ENCODE measurements at regions not wholly inside any gene's neighbourhood (a gene's known extent, or its start where the extent isn't known, plus 50 kb on each side); places are given as distances from the start of the nearest gene placed in this dataset.

GRCh38 chr4:188639479-188640100 is 500.3 kb downstream of the TRIML1 start:
- no peak overlapping the region for H3K27ac ChIP-seq (ENCODE audit: low read length)
- no peaks in the 10 kb centered on the region for H3K27me3 ChIP-seq (ENCODE audit: control insufficient read depth, insufficient read depth, low read length)
- no peaks in the 10 kb centered on the region for H3K36me3 ChIP-seq (ENCODE audit: control insufficient read depth, insufficient read depth, low read length)
- no peak for DNase-seq
- 73% methylated on average over 2 of the region's 4 CpGs for WGBS (ENCODE audit: insufficient coverage, low lambda C conversion rate)
- no peaks in the 10 kb centered on the region for H3K4me1 ChIP-seq (ENCODE audit: control insufficient read depth, insufficient read depth, low read length)
- no peaks in the 10 kb centered on the region for H3K9me3 ChIP-seq (ENCODE audit: control insufficient read depth, low read depth, low read length)
- no peak overlapping the region for H3K4me3 ChIP-seq (ENCODE audit: low read length)

GRCh38 chr4:188647820-188648370 is 508.7 kb downstream of the TRIML1 start:
- no peak overlapping the region for H3K27ac ChIP-seq (ENCODE audit: low read length)
- no peaks in the 10 kb centered on the region for H3K4me1 ChIP-seq (ENCODE audit: control insufficient read depth, insufficient read depth, low read length)
- DNase-seq, result no peak
- H3K9me3 ChIP-seq (ENCODE audit: control insufficient read depth, low read depth, low read length), result no peaks in the 10 kb centered on the region
- H3K4me3 ChIP-seq (ENCODE audit: low read length), result no peak overlapping the region
- H3K27me3 ChIP-seq (ENCODE audit: control insufficient read depth, insufficient read depth, low read length), result no peaks in the 10 kb centered on the region
- WGBS (ENCODE audit: insufficient coverage, low lambda C conversion rate), result 0% methylated on average over 1 of the region's 2 CpGs
- H3K36me3 ChIP-seq (ENCODE audit: control insufficient read depth, insufficient read depth, low read length), result no peaks in the 10 kb centered on the region

- WGBS (ENCODE audit: insufficient coverage, low lambda C conversion rate), result 36% methylated on average over 2 of the region's 7 CpGs
- no peaks in the 10 kb centered on the region for H3K36me3 ChIP-seq (ENCODE audit: control insufficient read depth, insufficient read depth, low read length)
- no peaks in the 10 kb centered on the region for H3K4me1 ChIP-seq (ENCODE audit: control insufficient read depth, insufficient read depth, low read length)
- H3K27me3 ChIP-seq (ENCODE audit: control insufficient read depth, insufficient read depth, low read length), result no peaks in the 10 kb centered on the region
- no peak overlapping the region for H3K4me3 ChIP-seq (ENCODE audit: low read length)
- H3K27ac ChIP-seq (ENCODE audit: low read length), result no peak overlapping the region
- DNase-seq, result no peak
- H3K9me3 ChIP-seq (ENCODE audit: control insufficient read depth, low read depth, low read length), result no peaks in the 10 kb centered on the region
Measured at GRCh38 chr4:188649635-188650034, 510.4 kb downstream of the TRIML1 start.

- Histone ChIP-seq H3K4me1 (ENCODE audit: control insufficient read depth, insufficient read depth, low read length) (no peaks in the 10 kb centered on the region), H3K4me3 (ENCODE audit: low read length) (no peak overlapping the region), H3K27ac (ENCODE audit: low read length) (no peak overlapping the region), H3K36me3 (ENCODE audit: control insufficient read depth, insufficient read depth, low read length) (no peaks in the 10 kb centered on the region), H3K9me3 (ENCODE audit: control insufficient read depth, low read depth, low read length) (no peaks in the 10 kb centered on the region), H3K27me3 (ENCODE audit: control insufficient read depth, insufficient read depth, low read length) (no peaks in the 10 kb centered on the region)
- DNase-seq, result no peak
- WGBS (ENCODE audit: insufficient coverage, low lambda C conversion rate), result 96% methylated on average over 4 of the region's 4 CpGs
Measured at GRCh38 chr4:188650516-188650915, 511.3 kb downstream of the TRIML1 start.

- WGBS (ENCODE audit: insufficient coverage, low lambda C conversion rate), result 83% methylated on average over 1 of the region's 5 CpGs
- H3K4me1 ChIP-seq (ENCODE audit: control insufficient read depth, insufficient read depth, low read length), result no peaks in the 10 kb centered on the region
- DNase-seq, result no peak
- H3K27ac ChIP-seq (ENCODE audit: low read length), result no peak overlapping the region
- no peaks in the 10 kb centered on the region for H3K27me3 ChIP-seq (ENCODE audit: control insufficient read depth, insufficient read depth, low read length)
- peaks cover 8% of the 10 kb centered on the region for H3K9me3 ChIP-seq (ENCODE audit: control insufficient read depth, low read depth, low read length)
- H3K36me3 ChIP-seq (ENCODE audit: control insufficient read depth, insufficient read depth, low read length), result no peaks in the 10 kb centered on the region
- H3K4me3 ChIP-seq (ENCODE audit: low read length), result no peak overlapping the region
Measured at GRCh38 chr4:188657365-188657764, 518.1 kb downstream of the TRIML1 start.

GRCh38 chr4:188658958-188659522 is 519.8 kb downstream of the TRIML1 start:
- Histone ChIP-seq H3K36me3 (ENCODE audit: control insufficient read depth, insufficient read depth, low read length) (no peaks in the 10 kb centered on the region), H3K27me3 (ENCODE audit: control insufficient read depth, insufficient read depth, low read length) (no peaks in the 10 kb centered on the region), H3K27ac (ENCODE audit: low read length) (no peak overlapping the region), H3K4me3 (ENCODE audit: low read length) (no peak overlapping the region), H3K4me1 (ENCODE audit: control insufficient read depth, insufficient read depth, low read length) (no peaks in the 10 kb centered on the region), H3K9me3 (ENCODE audit: control insufficient read depth, low read depth, low read length) (peaks cover 8% of the 10 kb centered on the region)
- DNase-seq, result no peak
- WGBS (ENCODE audit: insufficient coverage, low lambda C conversion rate), result 90% methylated on average over 2 of the region's 48 CpGs

GRCh38 chr4:188660796-188661195 is 521.6 kb downstream of the TRIML1 start:
- DNase-seq, result no peak

GRCh38 chr4:188661502-188661901 is 522.3 kb downstream of the TRIML1 start:
- Histone ChIP-seq H3K4me1 (ENCODE audit: control insufficient read depth, insufficient read depth, low read length) (no peaks in the 10 kb centered on the region), H3K27ac (ENCODE audit: low read length) (no peak overlapping the region), H3K27me3 (ENCODE audit: control insufficient read depth, insufficient read depth, low read length) (no peaks in the 10 kb centered on the region), H3K9me3 (ENCODE audit: control insufficient read depth, low read depth, low read length) (peaks cover 8% of the 10 kb centered on the region), H3K36me3 (ENCODE audit: control insufficient read depth, insufficient read depth, low read length) (no peaks in the 10 kb centered on the region), H3K4me3 (ENCODE audit: low read length) (no peak overlapping the region)
- DNase-seq, result no peak
- WGBS (ENCODE audit: insufficient coverage, low lambda C conversion rate), result no CpG with 5 or more reads among the region's 2 CpGs

More at GRCh38 chr4:188660796-188661195, 521.6 kb downstream of the TRIML1 start:
- Histone ChIP-seq H3K36me3 (ENCODE audit: control insufficient read depth, insufficient read depth, low read length) (no peaks in the 10 kb centered on the region), H3K9me3 (ENCODE audit: control insufficient read depth, low read depth, low read length) (peaks cover 8% of the 10 kb centered on the region), H3K27me3 (ENCODE audit: control insufficient read depth, insufficient read depth, low read length) (no peaks in the 10 kb centered on the region), H3K4me1 (ENCODE audit: control insufficient read depth, insufficient read depth, low read length) (no peaks in the 10 kb centered on the region), H3K4me3 (ENCODE audit: low read length) (no peak overlapping the region), H3K27ac (ENCODE audit: low read length) (no peak overlapping the region)
- WGBS (ENCODE audit: insufficient coverage, low lambda C conversion rate), result no CpG with 5 or more reads among the region's 7 CpGs

- no peaks in the 10 kb centered on the region for H3K36me3 ChIP-seq (ENCODE audit: control insufficient read depth, insufficient read depth, low read length)
- no peaks in the 10 kb centered on the region for H3K27me3 ChIP-seq (ENCODE audit: control insufficient read depth, insufficient read depth, low read length)
- H3K9me3 ChIP-seq (ENCODE audit: control insufficient read depth, low read depth, low read length), result peaks cover 8% of the 10 kb centered on the region
- H3K4me1 ChIP-seq (ENCODE audit: control insufficient read depth, insufficient read depth, low read length), result no peaks in the 10 kb centered on the region
- no peak overlapping the region for H3K27ac ChIP-seq (ENCODE audit: low read length)
- DNase-seq, result no peak
- WGBS (ENCODE audit: insufficient coverage, low lambda C conversion rate), result 100% methylated on average over 1 of the region's 9 CpGs
- H3K4me3 ChIP-seq (ENCODE audit: low read length), result no peak overlapping the region
Measured at GRCh38 chr4:188663369-188663768, 524.1 kb downstream of the TRIML1 start.

- WGBS (ENCODE audit: insufficient coverage, low lambda C conversion rate), result 28% methylated on average over 3 of the region's 13 CpGs
- Histone ChIP-seq H3K4me1 (ENCODE audit: control insufficient read depth, insufficient read depth, low read length) (no peaks in the 10 kb centered on the region), H3K27me3 (ENCODE audit: control insufficient read depth, insufficient read depth, low read length) (no peaks in the 10 kb centered on the region), H3K36me3 (ENCODE audit: control insufficient read depth, insufficient read depth, low read length) (no peaks in the 10 kb centered on the region), H3K4me3 (ENCODE audit: low read length) (no peak overlapping the region), H3K9me3 (ENCODE audit: control insufficient read depth, low read depth, low read length) (no peaks in the 10 kb centered on the region), H3K27ac (ENCODE audit: low read length) (no peak overlapping the region)
- no peak for DNase-seq
Measured at GRCh38 chr4:188665491-188666457, 526.5 kb downstream of the TRIML1 start.
